22Rv1 (cell line): ENCODE measurements at regions not wholly inside any gene's neighbourhood (a gene's known extent, or its start where the extent isn't known, plus 50 kb on each side); places are given as distances from the start of the nearest gene placed in this dataset.

Experiments used
- H3K27ac ChIP-seq: fragments of 450-650 bp; 2 replicates; pipeline ENCODE4 v1.5.1; 2017
- ZFX ChIP-seq: fragments of 450-650 bp; IDR thresholded peaks from 2 replicates; pipeline ENCODE4 v1.6.1; 2017; ENCODE audit warnings: antibody characterized with exemption, borderline replicate concordance
- TF ChIP-seq, protein P1 (sequence below): fragments of 450-650 bp; IDR thresholded peaks from 2 replicates; pipeline ENCODE4 v1.5.1; 2017; ENCODE audit warnings: mild to moderate bottlenecking

DNA sequence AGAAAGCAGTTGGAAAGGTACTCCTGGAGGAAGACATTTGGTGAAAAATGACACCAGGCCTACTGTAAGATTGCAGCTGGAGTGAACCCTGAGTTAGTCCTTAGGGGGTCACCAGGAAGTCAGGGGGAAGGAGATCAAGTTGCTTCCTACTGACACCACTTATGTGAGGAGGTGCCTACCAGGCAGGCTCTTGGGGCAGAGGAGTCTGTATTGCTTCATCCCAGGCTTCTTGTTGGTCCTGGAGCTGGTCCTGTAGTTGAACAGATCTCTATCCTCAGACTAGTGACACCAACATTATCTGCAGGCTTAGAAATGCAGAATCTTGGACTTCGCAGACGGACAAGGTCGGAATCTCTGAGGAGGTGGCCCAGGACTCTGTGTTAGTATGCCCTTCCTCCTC lies 116.0 kb upstream of the ARGLU1 start:
- H3K27ac ChIP-seq = no peak overlapping the region
- no peak for TF ChIP-seq ZFX
- TF ChIP-seq, protein P1, sequence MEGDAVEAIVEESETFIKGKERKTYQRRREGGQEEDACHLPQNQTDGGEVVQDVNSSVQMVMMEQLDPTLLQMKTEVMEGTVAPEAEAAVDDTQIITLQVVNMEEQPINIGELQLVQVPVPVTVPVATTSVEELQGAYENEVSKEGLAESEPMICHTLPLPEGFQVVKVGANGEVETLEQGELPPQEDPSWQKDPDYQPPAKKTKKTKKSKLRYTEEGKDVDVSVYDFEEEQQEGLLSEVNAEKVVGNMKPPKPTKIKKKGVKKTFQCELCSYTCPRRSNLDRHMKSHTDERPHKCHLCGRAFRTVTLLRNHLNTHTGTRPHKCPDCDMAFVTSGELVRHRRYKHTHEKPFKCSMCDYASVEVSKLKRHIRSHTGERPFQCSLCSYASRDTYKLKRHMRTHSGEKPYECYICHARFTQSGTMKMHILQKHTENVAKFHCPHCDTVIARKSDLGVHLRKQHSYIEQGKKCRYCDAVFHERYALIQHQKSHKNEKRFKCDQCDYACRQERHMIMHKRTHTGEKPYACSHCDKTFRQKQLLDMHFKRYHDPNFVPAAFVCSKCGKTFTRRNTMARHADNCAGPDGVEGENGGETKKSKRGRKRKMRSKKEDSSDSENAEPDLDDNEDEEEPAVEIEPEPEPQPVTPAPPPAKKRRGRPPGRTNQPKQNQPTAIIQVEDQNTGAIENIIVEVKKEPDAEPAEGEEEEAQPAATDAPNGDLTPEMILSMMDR = no peak

DNA sequence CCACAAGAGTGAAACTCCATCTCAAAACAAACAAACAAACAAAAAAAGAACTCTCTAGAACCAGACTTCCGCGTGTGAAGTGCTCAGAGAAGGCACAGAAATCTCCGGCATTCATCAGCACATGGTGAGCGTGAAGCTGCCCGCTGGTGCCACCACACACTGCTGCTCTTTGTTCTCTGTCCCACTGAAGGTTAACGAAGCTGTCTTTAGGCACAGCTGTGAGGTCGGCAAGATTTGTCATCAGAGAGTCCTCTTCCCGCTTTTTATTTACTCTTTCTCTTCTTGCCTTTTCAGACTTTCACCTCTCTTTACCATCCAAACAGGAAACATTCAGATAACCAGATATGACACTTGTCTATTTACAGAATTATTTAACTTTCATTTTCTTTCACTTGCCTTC lies 115.2 kb upstream of the ARGLU1 start:
- TF ChIP-seq, protein P1 = no peak
- no peak for TF ChIP-seq ZFX
- H3K27ac ChIP-seq = no peak overlapping the region

DNA sequence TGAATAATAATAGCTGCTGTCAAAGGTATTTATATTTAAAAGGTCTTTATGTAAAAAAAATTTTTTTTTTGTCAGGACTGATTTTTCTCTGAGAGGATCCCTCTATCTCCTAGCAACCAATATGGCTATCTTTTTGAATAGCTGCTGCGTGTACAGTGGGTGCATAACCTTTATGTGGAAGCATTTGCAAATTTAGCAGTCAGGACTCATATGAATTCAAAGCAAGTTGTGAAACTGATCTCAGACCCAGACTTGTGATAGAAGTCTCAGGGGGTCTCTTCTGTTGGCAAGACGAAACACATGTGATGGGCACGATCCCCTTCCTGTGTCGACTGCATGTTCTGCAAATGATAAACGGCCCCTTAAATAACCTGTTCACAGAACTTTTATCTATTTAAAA lies 114.1 kb upstream of the ARGLU1 start:
- TF ChIP-seq ZFX = no peak
- TF ChIP-seq, protein P1 = no peak
- H3K27ac ChIP-seq = no peak overlapping the region

DNA sequence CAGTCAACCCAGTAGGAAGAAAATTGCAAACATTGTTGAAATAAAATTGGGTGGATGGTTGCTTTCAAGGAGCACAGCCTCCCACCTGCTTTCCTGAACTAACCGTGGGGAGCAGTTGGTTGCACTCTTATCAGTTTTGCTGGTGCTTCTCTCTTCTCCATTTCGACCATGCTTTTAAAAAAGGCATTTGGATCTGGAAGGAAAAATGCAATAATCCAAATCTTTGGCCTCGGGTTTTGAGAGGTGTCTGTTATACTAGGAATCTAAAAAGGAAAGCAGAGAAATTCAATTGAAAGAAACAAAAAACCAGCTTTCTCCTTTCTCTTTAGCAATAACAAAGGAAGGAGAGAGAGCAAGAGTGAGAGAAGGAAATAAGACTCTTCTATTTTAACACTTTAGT lies 113.6 kb upstream of the ARGLU1 start:
- no peak for TF ChIP-seq ZFX
- TF ChIP-seq, protein P1 = no peak

DNA sequence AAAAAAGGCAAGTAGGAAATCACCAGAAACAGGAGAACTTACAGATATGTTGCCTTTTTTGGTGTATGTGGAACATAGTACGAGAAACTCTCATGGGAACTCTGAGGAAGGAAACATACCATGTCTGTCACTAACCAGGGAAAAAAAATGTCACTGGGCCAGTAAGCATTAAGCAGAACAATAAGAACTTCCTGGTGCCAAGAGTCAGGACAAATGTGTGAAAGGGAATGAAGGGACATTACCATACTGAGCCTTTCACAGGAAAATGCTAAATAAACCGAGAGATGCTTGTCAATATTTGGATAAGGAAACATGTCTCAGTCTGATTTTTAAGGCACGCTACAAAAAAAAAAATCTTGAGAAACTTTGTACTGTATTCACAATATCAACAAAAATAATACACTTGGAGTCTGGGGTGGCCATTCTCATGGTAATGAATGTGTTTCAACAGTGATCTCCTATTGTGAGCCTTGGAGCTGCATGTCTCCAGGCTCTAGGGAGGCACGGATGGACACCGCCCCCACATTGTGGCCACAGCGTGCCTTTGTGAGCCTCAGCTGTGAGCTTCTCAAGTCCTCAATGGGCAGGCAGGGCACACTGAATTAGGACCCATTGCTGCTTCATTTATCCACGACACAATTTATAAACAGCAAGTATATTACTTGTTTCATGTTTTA lies 113.0 kb upstream of the ARGLU1 start:
- no peak overlapping the region for H3K27ac ChIP-seq

More for the DNA sequence above, 113.6 kb upstream of the ARGLU1 start:
- no peak overlapping the region for H3K27ac ChIP-seq

DNA sequence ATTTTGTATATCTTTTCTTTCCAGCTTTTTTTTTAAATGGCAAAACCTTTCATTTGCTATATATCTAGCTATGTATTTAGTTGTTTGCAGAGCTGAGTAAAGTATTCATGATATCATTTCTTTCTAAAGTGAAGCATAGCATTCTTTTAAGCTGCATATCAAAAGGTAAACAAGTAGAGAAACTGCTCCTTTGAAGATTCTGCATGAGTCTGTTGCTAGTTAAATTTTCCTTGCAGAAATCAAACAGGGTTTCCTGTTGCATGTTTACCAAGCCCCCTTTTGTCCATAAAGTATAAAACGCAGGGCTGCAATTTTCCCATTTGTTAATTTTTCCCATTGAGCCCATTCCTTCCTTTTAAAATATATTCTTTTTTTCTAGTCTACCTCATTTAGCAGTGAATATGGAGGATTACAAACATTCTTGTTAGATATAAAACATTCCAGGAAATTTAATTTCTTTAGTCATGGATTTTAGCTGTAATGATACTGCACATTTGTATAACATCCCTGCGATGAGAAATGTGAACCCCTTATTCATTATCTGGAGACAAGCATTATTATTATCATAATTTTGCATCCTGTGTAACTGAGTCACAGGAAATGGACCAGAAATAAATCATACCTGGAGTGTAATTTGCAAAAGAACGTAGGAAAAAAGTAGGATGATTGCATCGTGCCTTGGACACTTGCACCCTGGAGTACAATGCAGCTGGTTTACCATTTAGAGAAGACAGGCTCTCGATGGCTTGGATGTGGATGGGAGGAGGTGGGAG lies 110.9 kb upstream of the ARGLU1 start:
- TF ChIP-seq, protein P1 = no peak
- TF ChIP-seq ZFX = no peak
- H3K27ac ChIP-seq = no peak overlapping the region

More for the DNA sequence above, 113.0 kb upstream of the ARGLU1 start:
- no peak for TF ChIP-seq ZFX
- TF ChIP-seq, protein P1 = no peak

DNA sequence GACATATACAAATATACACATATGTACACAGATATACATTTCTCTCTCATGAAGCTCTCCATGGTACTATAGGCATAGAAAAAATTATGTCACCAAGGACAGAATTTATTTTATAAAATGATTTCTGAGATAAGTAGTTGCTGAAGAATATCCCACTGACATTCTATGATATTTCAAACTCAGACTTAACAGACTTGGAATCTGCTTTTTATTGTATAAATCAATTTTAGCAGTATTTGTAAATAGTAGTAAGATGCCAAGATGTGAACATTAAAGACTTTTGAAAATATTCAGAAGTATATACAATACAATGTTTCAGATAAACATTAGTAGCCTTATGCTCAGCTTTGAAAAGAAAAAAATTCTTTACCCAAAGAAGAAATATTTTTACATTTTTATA lies 107.4 kb upstream of the ARGLU1 start:
- TF ChIP-seq ZFX = no peak
- TF ChIP-seq, protein P1 = no peak

More for the DNA sequence above, 107.4 kb upstream of the ARGLU1 start:
- H3K27ac ChIP-seq = no peak overlapping the region
